ENCODE measurements at regions not wholly inside any gene's neighbourhood (a gene's known extent, or its start where the extent isn't known, plus 50 kb on each side); places are given as distances from the start of the nearest gene placed in this dataset.
"Not testable (repeated sequence)": the region's sequence is repeated elsewhere in the genome, so short reads cannot be mapped to it uniquely, and the experiment has no call there.

GRCh38 chr10:64148607-64149006 is 627.4 kb downstream of the REEP3 start:
- no peak for DNase-seq

- DNase-seq: no peak
Observed at GRCh38 chr10:64156166-64156565, 635.0 kb downstream of the REEP3 start.

GRCh38 chr10:64158551-64158950 is 637.4 kb downstream of the REEP3 start:
- no peak for DNase-seq

GRCh38 chr10:64159910-64160872 is 639.0 kb downstream of the REEP3 start:
- DNase-seq: no peak

GRCh38 chr10:64170791-64171190 is 649.6 kb downstream of the REEP3 start:
- DNase-seq: no peak

- DNase-seq: no peak
Observed at GRCh38 chr10:64173826-64174225, 652.6 kb downstream of the REEP3 start.

- no peak for DNase-seq
Observed at GRCh38 chr10:64174666-64175255, 653.6 kb downstream of the REEP3 start.

GRCh38 chr10:64175271-64175962 is 654.2 kb downstream of the REEP3 start:
- DNase-seq: no peak

GRCh38 chr10:64182671-64183070 is 661.5 kb downstream of the REEP3 start:
- DNase-seq: no peak

GRCh38 chr10:64191286-64191685 is 670.1 kb downstream of the REEP3 start:
- no peak for DNase-seq

- DNase-seq: no peak
Observed at GRCh38 chr10:64196638-64197315, 675.6 kb downstream of the REEP3 start.

- DNase-seq: no peak
Observed at GRCh38 chr10:64201936-64202335, 680.7 kb downstream of the REEP3 start.

GRCh38 chr10:64204504-64204903 is 683.3 kb downstream of the REEP3 start:
- DNase-seq: not testable (repeated sequence)

- DNase-seq: no peak
Observed at GRCh38 chr10:64206409-64206808, 685.2 kb downstream of the REEP3 start.

- DNase-seq: no peak
Observed at GRCh38 chr10:64209561-64209960, 688.4 kb downstream of the REEP3 start.

GRCh38 chr10:64210211-64210610 is 689.0 kb downstream of the REEP3 start:
- DNase-seq: no peak

GRCh38 chr10:64211466-64211865 is 690.3 kb downstream of the REEP3 start:
- no peak for DNase-seq

- no peak for DNase-seq
Observed at GRCh38 chr10:64215088-64215487, 693.9 kb downstream of the REEP3 start.

- no peak for DNase-seq
Observed at GRCh38 chr10:64219271-64220025, 698.2 kb downstream of the REEP3 start.

- DNase-seq: no peak
Observed at GRCh38 chr10:64234489-64234888, 713.3 kb downstream of the REEP3 start.

GRCh38 chr10:64257704-64258103 is 736.5 kb downstream of the REEP3 start:
- DNase-seq: no peak

- no peak for DNase-seq
Observed at GRCh38 chr10:64261092-64261491, 739.9 kb downstream of the REEP3 start.
